ENCODE measurements at regions not wholly inside any gene's neighbourhood (a gene's known extent, or its start where the extent isn't known, plus 50 kb on each side); places are given as distances from the start of the nearest gene placed in this dataset.

DNA sequence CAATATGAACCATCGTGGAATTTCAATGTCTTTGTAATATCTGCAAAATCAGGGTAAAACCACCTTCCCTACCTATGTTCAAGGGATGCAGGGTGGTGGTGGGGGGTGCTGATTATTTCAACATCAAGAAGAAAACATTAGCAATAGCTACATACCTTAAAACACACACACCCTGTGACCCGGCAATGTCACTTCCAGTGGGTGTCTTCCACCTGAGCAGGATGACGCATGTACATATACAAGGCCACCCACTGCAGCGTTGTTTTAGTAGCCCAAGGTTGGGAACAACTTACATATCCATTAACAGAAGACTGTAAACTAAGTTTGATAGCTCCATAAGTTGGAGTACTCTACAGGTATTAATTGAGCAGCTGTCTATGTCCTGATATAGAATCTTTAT is 62.6 kb upstream of the SIRPG start:
- H3K36me3 ChIP-seq (ENCODE audit: control insufficient read depth in 2 of 2, extremely low read depth in 1 of 2, insufficient read depth in 2 of 2, low read length in 2 of 2): no peaks in the 10 kb centered on the region
- intact Hi-C loops (cut with micrococcal nuclease) (no loop called here), dilution Hi-C loops (cut with MboI; ENCODE audit: extremely low pct_ligation_motif_present, low sequenced_read_pairs) (no loop called here)
- no peak overlapping the region for H3K27ac ChIP-seq (ENCODE audit: insufficient read depth, low read depth, low read length)
- H3K79me2 ChIP-seq (ENCODE audit: control insufficient read depth, insufficient read depth, low read length): no peaks in the 10 kb centered on the region
- TF ChIP-seq POLR2AphosphoS5 (IDR thresholded peaks at IDR 0.05; ENCODE audit: insufficient read depth, low read depth, low read length): no peak
- no peak for TF ChIP-seq EZH2 (IDR thresholded peaks at IDR 0.05; ENCODE audit: borderline replicate concordance, low read depth, low read length, severe bottlenecking)
- no peak for TF ChIP-seq GATA2 (IDR thresholded peaks at IDR 0.05; ENCODE audit: insufficient read depth, insufficient read length, low read depth, low read length)
- ChIA-PET CTCF (no interaction called here), POLR2A (no interaction called here)
- no peak overlapping the region for H2AFZ ChIP-seq (ENCODE audit: low read depth, low read length)
- no peaks in the 10 kb centered on the region for H3K4me1 ChIP-seq (ENCODE audit: control insufficient read depth, extremely low read depth, insufficient read depth, low read length)
- H3K4me3 ChIP-seq (replicated peaks in 1 of 3; ENCODE audit: insufficient read depth in 1 of 3, low read depth in 1 of 3, low read length in 3 of 3): no peak overlapping the region
- H3K9ac ChIP-seq (replicated peaks; ENCODE audit: extremely low read depth, insufficient read depth, low read length): no peak overlapping the region
- FAIRE-seq (no peak), DNase-seq (ENCODE audit: low read depth, low spot score) (no peak)
- no peaks in the 10 kb centered on the region for H3K9me1 ChIP-seq (replicated peaks; ENCODE audit: control insufficient read depth, extremely low read depth, insufficient read depth, low read length)
- H4K20me1 ChIP-seq (replicated peaks; ENCODE audit: control insufficient read depth, extremely low read depth, insufficient read depth, low read length): no peaks in the 10 kb centered on the region
- BruUV-seq (replicated peaks): no TSS peak
- H3K27me3 ChIP-seq (ENCODE audit: control insufficient read depth in 2 of 2, insufficient read depth in 2 of 2, low read length in 2 of 2): peaks cover 4 to 28% of the 10 kb centered on the region in 2 experiments
- no peak overlapping the region for H3K4me2 ChIP-seq (ENCODE audit: insufficient read depth, low read length)
- no peaks in the 10 kb centered on the region for H3K9me3 ChIP-seq (replicated peaks; ENCODE audit: control insufficient read depth, insufficient read depth, low read length)

DNA sequence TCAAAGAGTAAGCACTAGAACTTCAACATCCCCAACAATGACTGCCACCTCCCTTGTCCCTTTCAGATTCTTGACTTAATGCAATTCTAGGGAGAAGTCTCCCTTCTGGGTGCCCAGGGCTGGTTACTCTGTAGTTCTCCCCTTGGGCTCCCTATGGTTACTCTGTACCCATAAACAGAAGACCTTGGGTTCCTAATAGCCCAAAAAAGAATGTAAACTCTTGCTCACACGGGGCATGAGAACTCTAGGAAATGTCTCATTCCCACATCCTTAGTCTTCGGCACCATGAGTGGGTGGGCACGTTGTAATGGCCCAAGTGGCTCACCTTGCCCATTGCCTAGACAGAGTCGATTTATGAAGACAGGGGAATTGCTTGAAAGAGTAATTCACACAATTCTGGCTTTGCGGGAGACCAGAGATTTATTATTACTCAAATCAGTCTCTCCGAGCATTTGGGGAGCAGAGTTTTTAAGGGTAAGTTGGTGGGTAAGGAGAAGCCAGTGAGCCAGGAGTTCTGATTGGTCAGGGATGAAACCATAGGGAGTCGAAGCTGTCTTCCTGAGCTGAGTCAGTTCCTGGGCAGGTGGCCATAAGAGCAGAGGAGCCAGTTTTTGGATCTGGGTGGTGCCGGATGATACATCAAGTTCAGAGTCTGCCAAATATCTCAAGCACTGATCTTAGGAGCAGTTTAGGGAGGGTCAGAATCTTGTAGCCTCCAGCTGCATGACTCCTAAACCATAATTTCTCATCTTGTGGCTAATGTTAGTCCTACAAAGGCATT is 61.2 kb upstream of the SIRPG start:
- Histone ChIP-seq H3K4me3 (replicated peaks in 1 of 3; ENCODE audit: insufficient read depth in 1 of 3, low read depth in 1 of 3, low read length in 3 of 3) (no peak overlapping the region), H3K9me1 (replicated peaks; ENCODE audit: control insufficient read depth, extremely low read depth, insufficient read depth, low read length) (no peaks in the 10 kb centered on the region), H3K4me2 (ENCODE audit: insufficient read depth, low read length) (no peak overlapping the region), H3K79me2 (ENCODE audit: control insufficient read depth, insufficient read depth, low read length) (no peaks in the 10 kb centered on the region), H2AFZ (ENCODE audit: low read depth, low read length) (no peak overlapping the region), H3K27me3 (ENCODE audit: control insufficient read depth in 2 of 2, insufficient read depth in 2 of 2, low read length in 2 of 2) (peaks cover 4 to 27% of the 10 kb centered on the region in 2 experiments), H3K36me3 (ENCODE audit: control insufficient read depth in 2 of 2, extremely low read depth in 1 of 2, insufficient read depth in 2 of 2, low read length in 2 of 2) (no peaks in the 10 kb centered on the region), H3K9me3 (replicated peaks; ENCODE audit: control insufficient read depth, insufficient read depth, low read length) (no peaks in the 10 kb centered on the region), H3K27ac (ENCODE audit: insufficient read depth, low read depth, low read length) (no peak overlapping the region), H3K9ac (replicated peaks; ENCODE audit: extremely low read depth, insufficient read depth, low read length) (no peak overlapping the region), H3K4me1 (ENCODE audit: control insufficient read depth, extremely low read depth, insufficient read depth, low read length) (no peaks in the 10 kb centered on the region), H4K20me1 (replicated peaks; ENCODE audit: control insufficient read depth, extremely low read depth, insufficient read depth, low read length) (no peaks in the 10 kb centered on the region)
- FAIRE-seq (no peak), DNase-seq (ENCODE audit: low read depth, low spot score) (no peak)
- TF ChIP-seq, protein P1, sequence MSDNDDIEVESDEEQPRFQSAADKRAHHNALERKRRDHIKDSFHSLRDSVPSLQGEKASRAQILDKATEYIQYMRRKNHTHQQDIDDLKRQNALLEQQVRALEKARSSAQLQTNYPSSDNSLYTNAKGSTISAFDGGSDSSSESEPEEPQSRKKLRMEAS (IDR thresholded peaks at IDR 0.05; ENCODE audit: insufficient read depth, insufficient read length): no peak
- TF ChIP-seq, protein P2, sequence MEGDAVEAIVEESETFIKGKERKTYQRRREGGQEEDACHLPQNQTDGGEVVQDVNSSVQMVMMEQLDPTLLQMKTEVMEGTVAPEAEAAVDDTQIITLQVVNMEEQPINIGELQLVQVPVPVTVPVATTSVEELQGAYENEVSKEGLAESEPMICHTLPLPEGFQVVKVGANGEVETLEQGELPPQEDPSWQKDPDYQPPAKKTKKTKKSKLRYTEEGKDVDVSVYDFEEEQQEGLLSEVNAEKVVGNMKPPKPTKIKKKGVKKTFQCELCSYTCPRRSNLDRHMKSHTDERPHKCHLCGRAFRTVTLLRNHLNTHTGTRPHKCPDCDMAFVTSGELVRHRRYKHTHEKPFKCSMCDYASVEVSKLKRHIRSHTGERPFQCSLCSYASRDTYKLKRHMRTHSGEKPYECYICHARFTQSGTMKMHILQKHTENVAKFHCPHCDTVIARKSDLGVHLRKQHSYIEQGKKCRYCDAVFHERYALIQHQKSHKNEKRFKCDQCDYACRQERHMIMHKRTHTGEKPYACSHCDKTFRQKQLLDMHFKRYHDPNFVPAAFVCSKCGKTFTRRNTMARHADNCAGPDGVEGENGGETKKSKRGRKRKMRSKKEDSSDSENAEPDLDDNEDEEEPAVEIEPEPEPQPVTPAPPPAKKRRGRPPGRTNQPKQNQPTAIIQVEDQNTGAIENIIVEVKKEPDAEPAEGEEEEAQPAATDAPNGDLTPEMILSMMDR (IDR thresholded peaks at IDR 0.05; ENCODE audit: extremely low read depth in 1 of 2, insufficient read depth in 1 of 2, low read depth in 1 of 2, low read length in 2 of 2): no peak
- no peak for TF ChIP-seq POLR2AphosphoS5 (IDR thresholded peaks at IDR 0.05; ENCODE audit: insufficient read depth, low read depth, low read length)
- no peak for TF ChIP-seq FOS (IDR thresholded peaks at IDR 0.05; ENCODE audit: borderline replicate concordance, insufficient read depth, low read length)
- TF ChIP-seq MYC (IDR thresholded peaks at IDR 0.05; ENCODE audit: low read depth, low read length): no peak
- no peak for TF ChIP-seq EZH2 (IDR thresholded peaks at IDR 0.05; ENCODE audit: borderline replicate concordance, low read depth, low read length, severe bottlenecking)
- no peak for TF ChIP-seq GATA2 (IDR thresholded peaks at IDR 0.05; ENCODE audit: insufficient read depth, insufficient read length, low read depth, low read length)
- TF ChIP-seq JUN (IDR thresholded peaks at IDR 0.05; ENCODE audit: borderline replicate concordance, insufficient read depth, insufficient read length, low read depth): no peak
- TF ChIP-seq POLR2A (IDR thresholded peaks at IDR 0.05; ENCODE audit: low read depth, low read length): no peak
- dilution Hi-C loops (cut with MboI; ENCODE audit: extremely low pct_ligation_motif_present, low sequenced_read_pairs) (no loop called here), intact Hi-C loops (cut with micrococcal nuclease) (no loop called here)
- no TSS peak for BruUV-seq (replicated peaks)
- ChIA-PET POLR2A (no interaction called here), CTCF (interaction anchor here (0.6 kb wide), 1 partner anchor 862 kb away, joined by 4 read pairs; no protein-coding TSS in a partner anchor)

Measured in endothelial cell of umbilical vein (primary cell).